GM23338 (cell line): ENCODE measurements at regions not wholly inside any gene's neighbourhood (a gene's known extent, or its start where the extent isn't known, plus 50 kb on each side); places are given as distances from the start of the nearest gene placed in this dataset.
"Not testable (repeated sequence)": the region's sequence is repeated elsewhere in the genome, so short reads cannot be mapped to it uniquely, and the experiment has no call there.

ENCODE experiments used
- EZH2 ChIP-seq: fragments of 200-600 bp; sonication (generic); IDR thresholded peaks from one replicate; pipeline ENCODE4 v1.8.0; 2017; ENCODE audit warnings: antibody characterized with exemption, mild to moderate bottlenecking, low read depth; ENCODE audit not compliant: unreplicated experiment
- EZH2phosphoT487 ChIP-seq: fragments of 200-600 bp; sonication (generic); IDR thresholded peaks from one replicate; pipeline ENCODE4 v1.8.1; 2018; ENCODE audit warnings: antibody characterized with exemption; ENCODE audit not compliant: unreplicated experiment
- JUNB ChIP-seq: IDR thresholded peaks from one replicate; pipeline ENCODE4 v1.6.1; 2016; ENCODE audit warnings: antibody characterized with exemption; ENCODE audit not compliant: unreplicated experiment
- POLR2AphosphoS5 ChIP-seq: IDR thresholded peaks from 2 replicates; pipeline ENCODE4 v1.6.1; 2016; ENCODE audit warnings: antibody characterized with exemption, low read depth
- ZNF114 ChIP-seq: fragments of 250-450 bp; sonication (Bioruptor Pico); IDR thresholded peaks from 2 replicates; pipeline ENCODE4 v1.5.0; 2020; ENCODE audit warnings: mild to moderate bottlenecking, moderate library complexity
- TF ChIP-seq, protein P1 (sequence below), 2 experiments: fragments of 200-600 bp in 1 of 2; sonication (generic) in 1 of 2; conservative IDR thresholded peaks; 2 replicates each; pipeline versions ENCODE4 v1.5.1 to v1.6.1; 2016 to 2017; ENCODE audit warnings: antibody characterized with exemption in 2 of 2, low read depth in 2 of 2, mild to moderate bottlenecking in 2 of 2, moderate library complexity in 1 of 2

DNA sequence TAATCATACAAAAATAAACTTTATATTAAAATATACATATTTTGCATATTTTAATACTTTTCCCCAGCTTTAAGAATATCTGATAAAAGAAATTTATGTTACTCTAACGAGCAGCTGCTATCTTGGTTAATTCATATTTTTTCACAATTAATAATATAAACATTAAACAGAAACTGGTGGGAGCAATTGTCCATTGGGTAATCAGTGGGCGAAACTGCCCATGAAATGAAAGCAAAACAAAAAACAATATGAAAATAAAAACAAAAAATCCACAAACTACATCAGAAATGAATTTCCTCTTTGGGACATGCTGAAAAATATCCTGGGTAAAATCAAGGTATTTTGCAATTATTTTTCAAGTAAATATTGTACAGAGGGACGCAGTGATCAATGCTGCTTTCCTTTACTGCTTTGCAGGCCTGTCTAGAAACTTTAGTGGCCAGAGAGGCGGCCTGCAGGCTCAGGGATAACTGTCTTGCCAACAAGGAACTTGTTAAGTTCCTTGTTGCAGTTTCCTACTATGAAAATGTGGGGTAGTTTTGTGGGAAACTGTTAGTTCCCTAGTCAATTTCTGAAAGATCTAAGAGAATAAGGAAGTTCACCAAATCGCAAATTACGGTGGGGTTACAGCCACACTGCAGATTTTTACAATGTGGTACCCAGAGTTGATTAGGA lies 309.0 kb upstream of the PLGLB2 start:
- not testable (repeated sequence) for TF ChIP-seq JUNB; EZH2; ZNF114 (CRISPR knock-in tag); EZH2phosphoT487; POLR2AphosphoS5
- TF ChIP-seq, protein P1, sequence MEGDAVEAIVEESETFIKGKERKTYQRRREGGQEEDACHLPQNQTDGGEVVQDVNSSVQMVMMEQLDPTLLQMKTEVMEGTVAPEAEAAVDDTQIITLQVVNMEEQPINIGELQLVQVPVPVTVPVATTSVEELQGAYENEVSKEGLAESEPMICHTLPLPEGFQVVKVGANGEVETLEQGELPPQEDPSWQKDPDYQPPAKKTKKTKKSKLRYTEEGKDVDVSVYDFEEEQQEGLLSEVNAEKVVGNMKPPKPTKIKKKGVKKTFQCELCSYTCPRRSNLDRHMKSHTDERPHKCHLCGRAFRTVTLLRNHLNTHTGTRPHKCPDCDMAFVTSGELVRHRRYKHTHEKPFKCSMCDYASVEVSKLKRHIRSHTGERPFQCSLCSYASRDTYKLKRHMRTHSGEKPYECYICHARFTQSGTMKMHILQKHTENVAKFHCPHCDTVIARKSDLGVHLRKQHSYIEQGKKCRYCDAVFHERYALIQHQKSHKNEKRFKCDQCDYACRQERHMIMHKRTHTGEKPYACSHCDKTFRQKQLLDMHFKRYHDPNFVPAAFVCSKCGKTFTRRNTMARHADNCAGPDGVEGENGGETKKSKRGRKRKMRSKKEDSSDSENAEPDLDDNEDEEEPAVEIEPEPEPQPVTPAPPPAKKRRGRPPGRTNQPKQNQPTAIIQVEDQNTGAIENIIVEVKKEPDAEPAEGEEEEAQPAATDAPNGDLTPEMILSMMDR (conservative IDR thresholded peaks at IDR 0.05; ENCODE audit: low read depth in 2 of 2): not testable (repeated sequence)
